ENCODE measurements at regions not wholly inside any gene's neighbourhood (a gene's known extent, or its start where the extent isn't known, plus 50 kb on each side); places are given as distances from the start of the nearest gene placed in this dataset.

DNA sequence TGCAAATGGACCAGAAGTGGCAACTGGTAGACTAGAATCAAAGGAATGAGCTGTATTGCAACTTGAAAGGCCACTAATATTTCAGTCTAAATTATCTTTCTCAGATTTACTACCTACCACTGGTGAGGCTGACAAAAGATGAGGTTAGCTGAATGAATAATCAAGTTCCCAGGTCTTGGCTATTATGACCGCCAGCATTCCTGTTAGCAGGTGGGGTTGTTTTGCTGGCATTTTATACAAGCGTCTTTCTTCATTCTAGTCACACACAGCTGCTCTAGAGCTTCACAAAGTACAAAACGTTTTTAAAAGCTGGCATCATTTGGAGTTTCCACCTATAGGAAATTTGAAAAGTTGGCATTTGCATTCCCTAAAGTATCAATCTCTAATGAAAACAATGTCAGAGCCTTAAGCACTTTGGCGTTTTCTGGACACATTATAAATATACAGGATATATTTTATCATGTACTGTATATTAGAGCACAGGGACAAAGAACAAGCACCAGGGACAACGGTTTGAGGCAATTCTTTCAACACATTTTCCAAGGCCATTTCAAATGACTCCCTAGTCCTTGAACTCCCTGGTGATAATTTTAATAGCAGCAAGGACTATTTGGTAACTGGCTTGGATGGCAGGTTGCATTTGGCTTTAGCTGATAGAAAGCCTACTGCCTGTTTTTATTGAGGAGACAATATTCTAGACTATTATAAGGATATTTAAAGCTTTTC, 410.2 kb upstream of the CHST9 start:
- FAIRE-seq (no peak), DNase-seq (ENCODE audit: insufficient read length, low spot score) (no peak)

DNA sequence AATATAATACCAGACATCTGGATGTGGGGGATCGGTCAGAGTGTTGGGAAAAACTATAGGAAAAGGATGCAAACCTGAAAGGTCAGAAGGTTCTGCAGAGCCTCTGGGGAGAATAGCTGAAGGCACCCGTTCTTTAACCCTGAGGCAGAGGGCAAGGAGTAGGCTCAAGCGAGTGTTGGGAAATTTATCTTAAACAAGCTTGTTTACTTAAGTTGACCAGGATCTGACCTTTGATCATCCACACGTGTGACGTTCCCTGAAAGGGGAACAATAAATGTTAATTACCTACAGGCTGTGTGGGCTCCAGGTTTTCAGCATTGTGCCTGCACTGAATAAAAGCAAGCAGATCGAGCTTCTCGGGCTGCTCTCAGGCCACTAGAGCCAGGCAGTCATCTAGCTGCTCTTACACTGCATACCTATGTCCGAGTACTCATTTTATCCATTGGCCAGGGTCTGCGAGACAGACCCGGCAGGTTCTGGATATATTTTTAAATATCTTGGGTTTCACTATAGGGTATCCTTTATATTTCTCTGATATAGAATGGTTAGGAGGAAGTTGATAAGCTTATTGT, 400.6 kb upstream of the CHST9 start:
- FAIRE-seq (no peak), DNase-seq (ENCODE audit: insufficient read length, low spot score) (no peak)

DNA sequence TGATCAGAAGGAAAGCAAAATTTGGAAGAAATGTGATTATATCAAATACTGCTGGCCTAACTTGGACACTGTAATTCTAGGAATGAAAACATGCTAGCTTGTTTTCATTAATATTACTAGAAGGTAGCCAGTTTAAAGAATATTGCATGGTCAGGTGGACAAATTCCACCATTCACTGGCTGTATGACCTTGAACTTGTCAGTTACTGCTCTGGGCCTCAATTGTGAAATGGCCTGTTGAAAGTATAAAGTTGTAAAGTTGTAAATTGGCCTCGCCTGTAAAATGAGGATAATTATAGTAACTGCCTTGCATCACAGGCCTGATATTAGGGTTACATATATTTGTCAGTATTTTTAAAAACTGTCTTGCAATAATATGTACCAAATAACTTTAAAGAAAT, 398.4 kb upstream of the CHST9 start:
- DNase-seq (ENCODE audit: insufficient read length, low spot score) = no peak
- no peak for FAIRE-seq

DNA sequence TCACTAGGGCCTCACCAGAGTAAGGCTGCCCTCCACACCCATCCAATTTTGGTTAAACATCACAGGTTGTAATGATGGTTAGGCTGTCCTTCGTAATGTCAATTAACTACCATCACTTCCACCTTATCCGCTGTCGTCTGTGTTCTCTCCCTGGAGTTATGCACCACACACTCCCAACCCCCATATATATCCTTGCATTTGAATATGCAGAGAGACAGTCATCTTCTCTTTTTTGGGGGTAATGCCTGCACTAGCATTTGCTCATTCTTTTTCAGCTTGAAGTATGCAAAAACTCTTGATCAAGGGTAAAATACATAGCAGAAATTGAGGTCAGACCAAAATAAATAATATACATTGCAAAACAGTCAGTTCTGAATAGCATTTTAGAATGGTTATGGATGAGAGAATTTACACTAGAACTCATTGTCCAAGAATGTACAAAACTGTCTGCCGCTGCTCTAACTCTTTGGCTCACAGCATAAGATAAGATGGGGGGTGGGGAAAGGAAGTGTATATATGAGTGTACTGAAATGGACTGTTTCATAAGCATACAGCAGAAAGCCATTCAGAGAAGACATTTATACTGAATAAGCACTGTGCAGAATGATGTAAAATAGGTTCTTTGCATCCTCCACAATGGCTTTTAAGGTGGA, 397.8 kb upstream of the CHST9 start:
- DNase-seq (ENCODE audit: insufficient read length, low spot score) = no peak
- FAIRE-seq = no peak

DNA sequence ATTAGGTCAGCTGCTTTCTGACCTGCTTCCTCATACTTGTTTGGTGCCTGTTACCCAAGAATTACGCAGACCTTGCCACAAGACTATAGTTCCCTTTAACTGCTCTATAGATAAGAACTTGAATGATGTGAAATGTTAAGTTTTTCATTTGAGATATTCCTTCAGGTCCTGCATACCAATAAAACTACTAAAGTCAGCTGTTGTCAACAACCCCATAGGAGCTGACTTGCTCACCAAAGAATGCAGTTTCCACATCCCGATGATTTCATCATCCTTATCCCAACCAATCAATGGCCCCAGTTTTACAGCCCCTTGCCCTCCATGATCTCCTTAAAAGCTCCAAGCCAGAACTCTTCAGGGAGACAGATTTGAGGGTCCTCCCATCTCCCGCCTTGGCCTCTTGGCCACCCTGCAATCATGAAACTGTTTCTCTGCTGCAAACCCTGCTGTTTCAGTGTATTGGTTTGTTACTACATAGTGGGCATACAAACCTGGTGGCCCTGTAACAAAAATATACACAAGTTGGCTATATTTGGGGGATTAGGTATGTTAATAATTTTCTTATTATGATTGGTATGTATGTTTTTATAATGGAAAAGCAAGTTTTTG, 396.3 kb upstream of the CHST9 start:
- no peak for FAIRE-seq
- DNase-seq (ENCODE audit: insufficient read length, low spot score) = no peak

DNA sequence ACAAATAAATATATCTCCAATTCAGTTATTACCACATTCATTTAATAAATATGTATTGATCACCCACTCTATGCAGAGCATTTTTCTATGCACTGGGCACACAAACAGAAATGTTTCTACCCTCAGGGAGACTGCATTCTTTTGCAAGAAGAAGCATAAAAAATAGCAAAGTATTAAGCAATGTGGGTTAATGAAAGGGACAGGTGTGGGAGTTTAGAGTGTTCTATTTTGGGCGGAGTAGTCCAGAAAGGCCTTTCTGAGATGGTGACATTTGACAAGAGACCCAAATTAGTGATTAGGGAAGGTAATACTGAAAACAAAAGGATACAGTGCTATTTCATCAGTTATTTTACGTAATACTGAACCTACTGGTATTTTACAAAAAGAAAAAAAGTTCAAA, 394.3 kb upstream of the CHST9 start:
- FAIRE-seq = no peak
- DNase-seq (ENCODE audit: insufficient read length, low spot score) = no peak

DNA sequence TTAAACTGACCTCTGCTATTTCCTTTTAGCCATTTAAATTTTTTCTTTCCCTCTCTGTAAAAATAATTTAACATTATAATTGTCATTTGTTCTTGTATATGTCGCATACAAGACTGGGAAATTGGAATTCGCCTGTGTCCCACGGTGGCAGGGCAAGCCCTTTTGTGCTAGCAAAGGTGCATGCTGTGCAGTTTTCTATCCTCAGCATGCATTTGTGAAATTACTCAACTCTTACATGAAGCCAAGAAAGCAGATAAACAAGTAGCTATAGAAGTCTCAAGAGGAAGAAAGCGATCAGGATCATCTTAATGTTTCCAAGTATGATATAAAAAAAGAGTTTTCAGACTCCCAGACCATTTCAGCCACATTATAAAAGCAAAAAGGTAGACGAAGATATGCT, 392.6 kb upstream of the CHST9 start:
- FAIRE-seq = no peak
- no peak for DNase-seq (ENCODE audit: insufficient read length, low spot score)

DNA sequence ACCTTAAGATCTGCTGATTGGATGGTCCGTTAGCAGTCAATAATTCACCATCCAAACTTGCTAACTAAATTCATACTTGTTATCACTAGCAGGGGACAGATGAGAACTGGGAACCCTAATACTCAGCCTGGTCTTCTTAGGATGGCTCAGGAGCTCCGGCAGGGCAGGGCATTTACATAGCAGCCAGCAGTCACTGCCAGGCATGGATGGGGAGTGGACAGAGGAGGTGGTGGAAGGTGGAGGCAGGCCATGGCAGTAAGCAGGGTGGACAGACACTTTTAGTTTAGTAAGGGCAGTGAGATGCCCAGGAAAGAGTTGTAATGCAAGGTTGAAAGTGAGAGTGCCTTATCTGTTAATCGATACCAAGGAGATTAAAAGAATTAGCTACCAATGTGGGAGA, 392.2 kb upstream of the CHST9 start:
- DNase-seq (ENCODE audit: insufficient read length, low spot score) (no peak), FAIRE-seq (no peak)

DNA sequence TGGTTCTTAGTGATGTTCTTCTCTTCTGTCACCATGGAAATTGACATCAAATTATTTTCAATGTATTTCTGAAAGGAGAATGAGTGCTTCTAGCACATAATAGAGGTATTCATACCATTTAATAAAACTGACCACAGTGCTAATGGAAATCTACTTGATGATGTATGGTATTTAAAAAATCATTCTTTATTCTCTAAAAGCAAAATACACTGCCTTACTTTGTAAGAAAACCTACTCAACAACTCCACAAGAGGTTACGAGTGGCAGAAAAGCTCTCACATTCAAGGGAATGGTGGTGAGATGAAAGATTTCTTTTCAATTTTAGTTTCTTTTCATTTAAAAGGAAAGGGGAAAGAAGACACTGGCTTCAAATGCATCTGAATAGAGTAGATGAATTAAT, 382.3 kb upstream of the CHST9 start:
- FAIRE-seq (no peak), DNase-seq (ENCODE audit: insufficient read length, low spot score) (no peak)

DNA sequence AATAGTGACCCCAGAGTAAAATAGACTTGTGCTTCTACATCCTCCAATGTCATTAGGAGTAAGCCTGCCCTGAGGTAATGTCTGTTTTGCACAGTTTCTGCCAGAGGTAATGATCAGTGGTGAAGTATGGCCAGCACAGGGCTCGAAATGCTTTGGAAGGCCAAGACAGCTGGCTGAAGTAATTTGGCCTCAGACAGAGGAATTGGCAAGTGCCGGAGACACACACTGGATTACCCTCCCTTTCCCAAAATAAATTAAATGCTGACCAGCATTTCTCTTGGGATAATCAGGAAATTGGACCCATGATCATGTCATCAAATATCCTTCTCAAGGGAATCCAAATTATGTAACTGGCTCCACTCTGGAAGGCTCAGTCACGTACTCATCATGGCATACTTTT, 379.0 kb upstream of the CHST9 start:
- no peak for FAIRE-seq
- no peak for DNase-seq (ENCODE audit: insufficient read length, low spot score)

DNA sequence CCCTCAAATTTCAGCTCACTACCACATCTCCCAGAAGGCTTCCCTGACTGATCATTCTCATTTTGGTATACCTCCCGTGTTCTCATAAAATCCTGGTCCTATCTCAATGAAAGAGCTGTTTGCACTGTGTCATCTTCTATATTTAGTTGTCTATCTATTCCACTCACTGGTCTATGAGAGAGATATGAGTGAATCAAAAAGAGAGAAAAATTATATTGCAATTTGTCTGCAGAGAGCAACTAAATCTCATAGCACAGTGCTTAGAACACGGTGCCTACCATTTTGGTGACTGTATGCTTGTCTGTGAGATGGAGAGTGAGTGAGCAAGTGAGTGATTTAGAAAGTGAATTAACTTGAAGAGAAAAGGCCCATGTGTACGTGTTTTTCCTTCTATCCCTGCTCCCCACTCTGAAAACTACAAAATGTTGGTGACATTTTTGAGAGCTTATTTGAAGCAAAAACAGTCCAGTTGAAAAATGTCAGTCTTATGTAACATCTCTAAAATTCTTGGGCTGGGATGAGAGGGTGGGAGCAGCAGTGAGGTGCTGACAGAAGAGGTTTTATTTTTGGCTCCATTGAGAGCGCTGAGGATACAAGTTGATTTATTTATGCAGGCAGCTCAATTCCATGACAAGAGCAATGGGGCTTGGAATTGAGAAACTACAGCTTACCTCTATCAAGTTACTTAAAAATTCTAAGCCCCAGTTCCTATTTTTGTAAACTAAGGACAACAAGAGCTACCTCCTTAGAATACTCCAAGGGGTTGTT, 373.5 kb upstream of the CHST9 start:
- FAIRE-seq = no peak

DNA sequence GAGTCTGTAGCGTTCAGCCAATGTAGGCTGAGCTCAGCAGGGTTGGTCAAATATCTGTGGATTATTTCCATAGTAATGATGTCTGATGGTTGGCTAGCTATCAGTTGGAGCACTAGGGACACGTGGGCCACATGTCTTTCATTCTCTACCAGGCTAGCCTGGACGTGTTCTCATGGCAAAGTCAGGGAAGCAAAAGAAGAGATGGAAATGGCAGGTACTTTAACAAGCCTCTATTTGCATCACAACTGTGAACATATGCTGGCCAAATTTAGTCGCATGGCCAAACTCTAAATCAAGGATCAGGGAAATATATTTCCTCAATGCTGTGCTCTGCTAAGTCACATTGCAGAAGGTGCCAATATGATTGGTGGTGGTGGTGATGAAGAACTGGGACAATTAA, 371.6 kb upstream of the CHST9 start:
- DNase-seq (ENCODE audit: insufficient read length, low spot score) = no peak
- no peak for FAIRE-seq

More for the DNA sequence above, 373.5 kb upstream of the CHST9 start:
- no peak for DNase-seq (ENCODE audit: insufficient read length, low spot score)

DNA sequence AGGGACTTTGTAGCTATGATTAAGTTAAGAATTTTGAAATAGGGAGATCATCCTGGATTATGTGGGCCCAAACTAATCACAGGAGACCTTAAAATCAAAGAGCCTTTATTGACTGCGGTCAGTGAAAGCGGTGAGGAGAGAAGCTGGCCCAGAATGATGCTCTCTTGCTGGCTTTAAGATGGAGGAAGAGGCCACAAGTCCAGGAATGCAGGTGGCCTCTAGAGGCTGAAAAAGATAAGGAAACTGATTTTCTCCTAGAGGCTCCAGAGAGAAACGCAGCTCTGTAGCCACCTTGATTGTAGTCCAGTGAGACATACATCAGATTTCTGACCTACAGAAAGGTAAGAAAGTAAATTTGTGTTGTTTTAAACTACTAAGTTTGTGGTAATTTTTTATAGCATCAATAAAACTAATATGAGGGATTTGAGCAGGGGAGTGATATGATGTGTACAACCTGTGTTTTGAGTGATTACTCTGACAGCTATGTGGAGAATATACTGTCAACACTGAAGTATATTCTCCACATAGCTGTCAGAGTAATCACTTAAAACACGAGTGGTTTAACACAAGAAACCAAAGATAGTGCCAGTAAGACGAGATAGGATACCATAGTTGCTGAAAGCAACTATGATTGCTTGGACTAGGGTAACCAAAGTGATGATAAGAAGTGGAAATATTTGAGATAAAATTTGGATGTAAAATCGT, 364.4 kb upstream of the CHST9 start:
- FAIRE-seq (no peak), DNase-seq (ENCODE audit: insufficient read length, low spot score) (no peak)

DNA sequence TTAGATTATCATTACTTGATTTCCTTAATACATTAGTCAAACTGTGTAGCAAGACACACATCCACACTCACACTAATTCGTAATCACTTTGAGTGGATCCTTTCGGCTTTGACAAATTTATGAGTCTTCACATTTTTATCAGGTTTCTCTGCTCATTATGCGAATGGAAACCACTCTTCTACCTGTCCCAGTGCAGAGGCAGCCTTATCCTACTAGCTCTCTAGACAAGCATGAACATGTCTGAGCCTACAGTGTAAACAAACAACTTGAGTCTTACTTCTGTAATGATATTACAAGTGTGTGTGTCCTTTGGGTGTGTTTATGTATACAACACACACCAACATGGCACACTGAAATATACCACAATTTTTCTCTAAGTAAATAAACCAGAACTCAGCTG, 361.9 kb upstream of the CHST9 start:
- no peak for DNase-seq (ENCODE audit: insufficient read length, low spot score)
- FAIRE-seq = no peak

DNA sequence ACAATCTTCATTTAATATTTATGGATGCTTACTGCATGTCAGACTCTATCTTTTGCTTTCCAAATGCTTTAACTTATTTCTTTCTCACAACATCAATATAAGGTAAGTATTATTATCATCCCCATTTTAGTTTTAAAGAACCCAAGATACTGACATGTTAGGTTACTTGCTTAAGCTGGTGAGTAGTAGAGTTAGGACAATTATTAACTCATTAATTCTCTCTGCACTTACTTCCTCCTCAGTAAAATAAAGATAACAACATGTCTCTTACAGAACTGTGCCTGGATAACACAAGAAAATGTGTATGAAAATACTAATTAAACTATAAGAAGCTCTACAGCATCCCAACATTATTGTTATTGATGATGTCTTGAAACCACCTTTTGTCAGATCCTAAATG, 359.1 kb upstream of the CHST9 start:
- FAIRE-seq (no peak), DNase-seq (ENCODE audit: insufficient read length, low spot score) (no peak)

DNA sequence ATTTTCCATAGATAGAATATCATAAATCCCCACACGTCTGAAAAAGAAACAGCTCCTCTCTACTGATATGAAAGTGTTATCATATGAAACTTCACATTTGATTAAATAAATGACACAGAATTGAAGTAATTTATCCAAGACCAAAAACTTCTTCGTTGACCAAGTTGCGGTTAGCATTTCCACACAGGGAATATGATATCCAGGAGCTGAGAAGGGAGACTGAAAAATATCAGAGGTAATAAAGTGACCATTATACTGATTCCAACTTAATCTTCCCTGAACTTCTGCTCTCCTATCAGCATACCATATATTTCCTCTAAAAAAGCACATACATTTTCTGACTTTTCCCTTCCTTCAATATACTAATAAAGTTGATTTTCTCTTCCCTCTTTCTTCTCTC, 356.2 kb upstream of the CHST9 start:
- FAIRE-seq = no peak
- DNase-seq (ENCODE audit: insufficient read length, low spot score) = no peak

DNA sequence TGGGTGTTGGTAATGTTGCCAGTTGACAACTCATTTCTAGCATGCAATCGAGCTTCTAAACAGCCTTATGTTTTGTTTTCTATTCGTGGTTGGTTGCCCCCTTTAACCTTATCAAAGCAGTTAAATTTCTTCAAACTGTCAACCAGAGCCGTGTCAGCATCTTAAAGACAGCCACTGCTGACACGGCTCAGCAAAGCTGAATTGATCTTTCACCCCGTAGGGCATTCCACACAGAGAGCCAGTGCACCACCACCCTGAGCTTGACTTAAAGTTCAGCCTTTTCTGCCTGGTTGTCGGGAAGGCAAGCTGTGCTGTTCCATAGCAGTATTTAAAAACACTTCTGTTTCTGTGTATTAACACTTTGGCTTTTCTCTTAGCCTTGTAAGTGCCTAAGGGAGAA, 355.0 kb upstream of the CHST9 start:
- FAIRE-seq (no peak), DNase-seq (ENCODE audit: insufficient read length, low spot score) (no peak)

DNA sequence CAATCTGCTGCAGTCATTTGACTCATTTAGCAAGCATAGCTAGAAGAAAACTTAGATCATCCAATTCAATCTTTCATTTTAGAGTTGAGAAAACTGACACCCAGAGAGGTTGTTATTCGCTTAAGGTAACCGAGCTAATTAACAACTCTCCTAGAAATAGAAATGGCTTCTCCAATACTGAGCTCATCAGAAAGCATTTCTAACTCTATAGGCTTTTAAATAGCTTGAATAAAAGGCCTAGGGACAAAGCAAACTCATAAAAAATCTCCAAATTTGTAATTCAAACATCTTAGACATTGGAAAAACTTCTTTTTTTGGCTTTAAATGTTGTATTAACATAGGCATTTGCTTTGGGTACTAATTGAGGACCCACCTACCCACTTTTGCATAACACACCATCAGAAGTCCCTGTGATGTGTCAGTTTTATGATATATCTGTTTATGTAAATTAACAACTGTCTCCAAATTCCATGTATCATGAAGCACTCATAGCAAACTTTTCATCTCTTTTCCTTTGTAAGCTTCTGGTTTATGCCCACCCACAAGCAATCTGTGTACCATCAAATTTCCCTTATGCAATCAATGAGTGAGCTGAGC, 343.9 kb upstream of the CHST9 start:
- no peak for FAIRE-seq
- DNase-seq (ENCODE audit: insufficient read length, low spot score) = no peak

DNA sequence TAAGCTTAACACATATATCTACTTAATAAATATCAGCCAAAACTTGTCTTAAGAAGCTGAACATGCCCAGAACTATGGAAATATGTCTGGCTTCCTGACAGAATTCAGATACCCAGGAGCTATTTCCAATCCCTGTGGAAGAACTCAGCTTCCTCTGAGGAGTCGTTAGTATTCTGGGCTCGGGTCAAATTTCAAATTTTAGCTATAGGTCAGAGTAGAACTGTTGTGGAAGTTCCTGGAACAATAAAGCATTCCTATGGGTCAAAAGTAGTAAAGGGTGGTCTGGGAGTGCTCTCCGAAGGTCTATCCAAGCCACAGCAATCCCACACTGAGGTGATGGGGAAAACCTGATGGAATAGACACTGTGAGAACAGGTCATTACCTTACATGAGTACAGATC, 342.7 kb upstream of the CHST9 start:
- DNase-seq (ENCODE audit: insufficient read length, low spot score) = no peak
- no peak for FAIRE-seq

DNA sequence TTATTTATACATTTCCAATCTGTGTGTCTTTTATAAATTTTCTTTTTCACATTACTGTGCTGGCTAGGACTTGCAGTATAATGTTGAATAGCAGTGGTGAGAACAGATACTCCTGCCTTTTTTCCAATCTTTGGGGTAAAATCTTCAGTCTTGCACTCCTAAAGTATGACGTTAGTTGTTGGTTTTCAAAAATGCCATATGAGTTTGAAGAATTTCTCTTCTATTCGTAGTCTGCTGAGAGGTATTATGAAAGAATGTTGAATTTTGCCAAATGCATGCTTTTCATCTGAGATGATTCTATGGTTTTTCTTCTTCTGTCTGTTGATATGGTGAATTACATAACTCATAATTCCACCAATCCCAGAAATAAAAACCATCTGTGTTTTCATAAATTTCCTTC, 335.3 kb upstream of the CHST9 start:
- DNase-seq (ENCODE audit: insufficient read length, low spot score) = no peak
- no peak for FAIRE-seq
